ENCODE measurements at regions not wholly inside any gene's neighbourhood (a gene's known extent, or its start where the extent isn't known, plus 50 kb on each side); places are given as distances from the start of the nearest gene placed in this dataset.

DNA sequence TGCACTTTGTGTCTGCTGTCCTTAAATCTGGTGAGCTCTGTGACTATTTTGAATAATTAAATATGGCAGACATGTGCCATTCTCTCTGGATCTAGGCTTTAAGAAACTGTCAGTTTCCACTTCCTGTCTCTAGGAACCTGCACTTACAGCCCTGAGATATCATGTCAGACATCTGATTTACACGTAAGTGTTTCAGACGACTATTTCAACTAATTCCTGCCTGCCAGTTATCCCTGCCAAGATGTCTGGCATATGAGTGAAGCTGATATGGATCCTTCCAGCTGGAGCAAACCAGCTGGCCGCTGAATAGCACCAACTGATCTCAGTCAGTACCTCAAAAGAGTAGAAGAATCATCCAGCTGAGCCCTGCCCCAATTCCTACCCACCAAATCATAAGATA is 362.2 kb upstream of the SMIM30 start:
- Histone ChIP-seq H3K4me3 (no peak overlapping the region), H4K20me1 (ENCODE audit: low read depth) (no peaks in the 10 kb centered on the region), H3K4me1 (no peaks in the 10 kb centered on the region), H2AFZ (replicated peaks) (no peak overlapping the region), H3K27me3 (no peaks in the 10 kb centered on the region), H3K79me2 (ENCODE audit: low read depth) (no peaks in the 10 kb centered on the region), H3K9me3 (ENCODE audit: low read depth) (peaks cover 15% of the 10 kb centered on the region), H3K4me2 (no peak overlapping the region), H3K27ac (no peak overlapping the region), H3F3A (ENCODE audit: low read depth) (no peaks in the 10 kb centered on the region), H3K9ac (no peak overlapping the region), H3K36me3 (no peaks in the 10 kb centered on the region)
- Mint-ChIP-seq H3K9me3 (no peaks in the 10 kb centered on the region), H3K27me3 (ENCODE audit: insufficient read depth, low read depth) (no peaks in the 10 kb centered on the region), H3K4me1 (no peaks in the 10 kb centered on the region), H3K27ac (no peak overlapping the region), H3K36me3 (no peaks in the 10 kb centered on the region), H3K4me3 (no peak overlapping the region)
- TF ChIP-seq EZH2 (IDR thresholded peaks at IDR 0.05) (no peak), EZH2phosphoT487 (IDR thresholded peaks at IDR 0.05) (no peak)
- TF ChIP-seq, protein P1, sequence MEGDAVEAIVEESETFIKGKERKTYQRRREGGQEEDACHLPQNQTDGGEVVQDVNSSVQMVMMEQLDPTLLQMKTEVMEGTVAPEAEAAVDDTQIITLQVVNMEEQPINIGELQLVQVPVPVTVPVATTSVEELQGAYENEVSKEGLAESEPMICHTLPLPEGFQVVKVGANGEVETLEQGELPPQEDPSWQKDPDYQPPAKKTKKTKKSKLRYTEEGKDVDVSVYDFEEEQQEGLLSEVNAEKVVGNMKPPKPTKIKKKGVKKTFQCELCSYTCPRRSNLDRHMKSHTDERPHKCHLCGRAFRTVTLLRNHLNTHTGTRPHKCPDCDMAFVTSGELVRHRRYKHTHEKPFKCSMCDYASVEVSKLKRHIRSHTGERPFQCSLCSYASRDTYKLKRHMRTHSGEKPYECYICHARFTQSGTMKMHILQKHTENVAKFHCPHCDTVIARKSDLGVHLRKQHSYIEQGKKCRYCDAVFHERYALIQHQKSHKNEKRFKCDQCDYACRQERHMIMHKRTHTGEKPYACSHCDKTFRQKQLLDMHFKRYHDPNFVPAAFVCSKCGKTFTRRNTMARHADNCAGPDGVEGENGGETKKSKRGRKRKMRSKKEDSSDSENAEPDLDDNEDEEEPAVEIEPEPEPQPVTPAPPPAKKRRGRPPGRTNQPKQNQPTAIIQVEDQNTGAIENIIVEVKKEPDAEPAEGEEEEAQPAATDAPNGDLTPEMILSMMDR (IDR thresholded peaks at IDR 0.05) = no peak
- no peak for DNase-seq (ENCODE audit: low spot score)

DNA sequence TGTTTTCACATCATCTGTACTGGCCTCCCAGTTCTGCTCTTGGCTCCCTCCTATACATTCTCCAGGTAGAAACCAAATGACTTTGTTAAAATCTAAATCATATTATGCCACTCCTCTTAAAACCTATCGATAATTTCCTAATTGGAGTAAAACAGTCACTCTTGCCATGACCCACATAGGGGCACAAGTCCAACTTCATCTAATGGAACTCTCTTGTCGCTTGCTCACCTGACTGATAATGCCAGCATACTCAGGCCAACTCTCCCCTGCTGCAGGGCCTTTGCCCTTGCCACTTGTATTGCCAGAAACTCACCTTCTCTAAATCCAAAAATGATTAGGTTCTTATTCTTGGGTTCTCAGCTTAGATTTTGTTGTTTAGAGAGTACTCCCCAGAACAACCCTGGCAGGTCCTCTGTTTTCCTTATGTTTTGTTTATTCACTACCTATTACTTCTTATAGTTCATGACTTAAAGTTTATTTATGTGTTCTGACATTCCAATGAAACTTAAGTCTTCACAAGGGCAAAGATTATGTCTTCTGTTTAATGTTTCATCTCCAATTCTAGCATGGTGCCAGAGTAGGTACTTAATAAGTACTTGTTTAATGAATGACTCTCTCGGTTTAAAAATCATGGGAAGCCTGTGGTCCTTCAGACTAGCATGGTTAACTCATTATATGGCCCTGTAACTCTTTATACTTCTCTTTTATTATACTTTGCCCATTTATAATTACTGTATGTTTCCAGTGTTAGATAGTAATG is 345.9 kb upstream of the SMIM30 start:
- Histone ChIP-seq H3K27ac (no peak overlapping the region), H2AFZ (replicated peaks) (no peak overlapping the region), H3F3A (ENCODE audit: low read depth) (no peaks in the 10 kb centered on the region), H3K36me3 (no peaks in the 10 kb centered on the region), H3K9me3 (ENCODE audit: low read depth) (peaks cover 15% of the 10 kb centered on the region), H3K4me3 (no peak overlapping the region), H3K4me2 (no peak overlapping the region), H3K27me3 (no peaks in the 10 kb centered on the region), H3K4me1 (no peaks in the 10 kb centered on the region), H3K9ac (no peak overlapping the region), H3K79me2 (ENCODE audit: low read depth) (no peaks in the 10 kb centered on the region), H4K20me1 (ENCODE audit: low read depth) (no peaks in the 10 kb centered on the region)
- Mint-ChIP-seq H3K27ac (no peak overlapping the region), H3K27me3 (ENCODE audit: insufficient read depth, low read depth) (no peaks in the 10 kb centered on the region), H3K4me3 (no peak overlapping the region), H3K9me3 (no peaks in the 10 kb centered on the region), H3K36me3 (no peaks in the 10 kb centered on the region), H3K4me1 (peaks cover 9% of the 10 kb centered on the region)
- TF ChIP-seq EZH2phosphoT487 (IDR thresholded peaks at IDR 0.05) (no peak), EZH2 (IDR thresholded peaks at IDR 0.05) (no peak)
- TF ChIP-seq, protein P1 (IDR thresholded peaks at IDR 0.05) = no peak
- DNase-seq (ENCODE audit: low spot score) = no peak

DNA sequence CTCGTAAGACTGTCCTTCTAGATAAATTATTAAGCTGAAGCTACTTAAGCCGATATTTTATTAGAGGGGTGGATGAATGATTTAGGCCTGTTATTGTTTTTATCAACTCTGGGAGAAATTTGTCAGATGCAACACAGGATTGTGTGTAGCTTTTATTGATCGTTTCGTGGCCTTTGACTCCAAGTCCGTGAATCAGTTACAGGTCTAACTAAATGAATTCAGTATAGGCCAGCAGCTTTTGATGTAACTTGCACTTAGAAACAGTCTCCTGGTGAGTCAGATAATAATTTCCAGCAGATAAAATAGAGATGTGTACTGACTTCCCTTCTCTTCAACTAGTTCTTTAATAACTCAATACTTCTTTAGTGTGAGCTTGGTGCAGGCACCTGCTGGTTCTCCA is 341.7 kb upstream of the SMIM30 start:
- H2AFZ ChIP-seq (replicated peaks) = no peak overlapping the region
- no peaks in the 10 kb centered on the region for H4K20me1 ChIP-seq (ENCODE audit: low read depth)
- TF ChIP-seq EZH2phosphoT487 (IDR thresholded peaks at IDR 0.05) (no peak), EZH2 (IDR thresholded peaks at IDR 0.05) (no peak)
- TF ChIP-seq, protein P1 (IDR thresholded peaks at IDR 0.05) = no peak
- H3F3A ChIP-seq (ENCODE audit: low read depth) = no peaks in the 10 kb centered on the region
- Mint-ChIP-seq H3K27me3 (ENCODE audit: insufficient read depth, low read depth) (no peaks in the 10 kb centered on the region), H3K27ac (no peak overlapping the region), H3K4me3 (no peak overlapping the region), H3K36me3 (no peaks in the 10 kb centered on the region), H3K9me3 (no peaks in the 10 kb centered on the region), H3K4me1 (peaks cover 9% of the 10 kb centered on the region)
- no peak overlapping the region for H3K27ac ChIP-seq
- DNase-seq (ENCODE audit: low spot score) = no peak
- no peak overlapping the region for H3K4me2 ChIP-seq
- no peaks in the 10 kb centered on the region for H3K27me3 ChIP-seq
- no peak overlapping the region for H3K9ac ChIP-seq
- H3K4me1 ChIP-seq = no peaks in the 10 kb centered on the region
- H3K79me2 ChIP-seq (ENCODE audit: low read depth) = no peaks in the 10 kb centered on the region
- no peaks in the 10 kb centered on the region for H3K36me3 ChIP-seq
- no peak overlapping the region for H3K4me3 ChIP-seq
- H3K9me3 ChIP-seq (ENCODE audit: low read depth) = peaks cover 20% of the 10 kb centered on the region
